ENCODE measurements at regions not wholly inside any gene's neighbourhood (a gene's known extent, or its start where the extent isn't known, plus 50 kb on each side); places are given as distances from the start of the nearest gene placed in this dataset.
"Not testable (repeated sequence)": the region's sequence is repeated elsewhere in the genome, so short reads cannot be mapped to it uniquely, and the experiment has no call there.

GRCh38 chr6:6960571-6961251, 147.1 kb upstream of the RREB1 start:
- no peak for DNase-seq

- DNase-seq: no peak
Measured at GRCh38 chr6:6962086-6962485, 145.7 kb upstream of the RREB1 start.

- no peak for DNase-seq
Measured at GRCh38 chr6:6962699-6963098, 145.1 kb upstream of the RREB1 start.

- not testable (repeated sequence) for DNase-seq
Measured at GRCh38 chr6:6963390-6963789, 144.4 kb upstream of the RREB1 start.

- no peak for DNase-seq
Measured at GRCh38 chr6:6964675-6965074, 143.1 kb upstream of the RREB1 start.

GRCh38 chr6:6966127-6966526, 141.6 kb upstream of the RREB1 start:
- no peak for DNase-seq

GRCh38 chr6:6966569-6966968, 141.2 kb upstream of the RREB1 start:
- no peak for DNase-seq

GRCh38 chr6:6968357-6968730, 139.4 kb upstream of the RREB1 start:
- no peak for DNase-seq

- DNase-seq: no peak
Measured at GRCh38 chr6:6968731-6969552, 138.8 kb upstream of the RREB1 start.

GRCh38 chr6:6969761-6970223, 138.0 kb upstream of the RREB1 start:
- DNase-seq: peak; percentile 23

- DNase-seq: no peak
Measured at GRCh38 chr6:6970851-6971250, 136.9 kb upstream of the RREB1 start.

GRCh38 chr6:6971369-6971768, 136.4 kb upstream of the RREB1 start:
- no peak for DNase-seq

GRCh38 chr6:6972456-6972855, 135.3 kb upstream of the RREB1 start:
- DNase-seq: no peak

GRCh38 chr6:6973721-6974120, 134.0 kb upstream of the RREB1 start:
- DNase-seq: no peak

- DNase-seq: peak; percentile 16
Measured at GRCh38 chr6:6975459-6976111, 132.2 kb upstream of the RREB1 start.

GRCh38 chr6:6976193-6976592, 131.6 kb upstream of the RREB1 start:
- no peak for DNase-seq

GRCh38 chr6:6978731-6979130, 129.0 kb upstream of the RREB1 start:
- no peak for DNase-seq

GRCh38 chr6:6980999-6981597, 126.7 kb upstream of the RREB1 start:
- DNase-seq: no peak

- no peak for DNase-seq
Measured at GRCh38 chr6:6981681-6982322, 126.0 kb upstream of the RREB1 start.

- DNase-seq: no peak
Measured at GRCh38 chr6:6982663-6983062, 125.1 kb upstream of the RREB1 start.

- no peak for DNase-seq
Measured at GRCh38 chr6:6984585-6985366, 123.0 kb upstream of the RREB1 start.

GRCh38 chr6:6986344-6986743, 121.4 kb upstream of the RREB1 start:
- no peak for DNase-seq
